SK-N-SH (cell line): ENCODE measurements at regions not wholly inside any gene's neighbourhood (a gene's known extent, or its start where the extent isn't known, plus 50 kb on each side); places are given as distances from the start of the nearest gene placed in this dataset.

Source experiments
- CTCF ChIA-PET: fragments of 300-600, 350-600 bp; formaldehyde crosslinking; extraction: SDS; loops from one replicate; lab custom pipeline; 2021; lab: Yijun Ruan, JAX
- POLR2A ChIA-PET: fragments of 350-600 bp; sonication (Branson Sonifier 250); formaldehyde crosslinking; extraction: SDS; loops from one replicate; lab custom pipeline; 2020; ENCODE audit warnings: antibody characterized with exemption, inconsistent platforms; lab: Yijun Ruan, JAX
- DNase-seq: peaks from one replicate; pipeline ENCODE4 v3.0.0; 2012
- H2AFZ ChIP-seq: fragments of 200-600 bp; sonication (generic); 2 replicates; pipeline ENCODE4 v1.8.1; 2016; ENCODE audit warnings: antibody characterized with exemption, mild to moderate bottlenecking, low read depth
- H3F3A ChIP-seq: fragments of 200-600 bp; sonication (generic); replicated peaks from 2 replicates; pipeline ENCODE3; 2016; ENCODE audit warnings: antibody characterized with exemption, mild to moderate bottlenecking; ENCODE audit not compliant: insufficient read depth
- H3K27ac ChIP-seq, 2 experiments: fragments of 200-500 bp in 1 of 2; fragments of 200-600 bp in 1 of 2; sonication (Bioruptor generic) in 1 of 2; sonication (generic), shearing (Covaris generic) in 1 of 2; 2 replicates each; pipeline versions ENCODE4 v1.5.1 to v1.6.1; 2014 to 2016; ENCODE audit warnings: low read depth in 2 of 2, inconsistent platforms in 1 of 2, low read length in 1 of 2, mild to moderate bottlenecking in 1 of 2, mixed read lengths in 1 of 2
- H3K27me3 ChIP-seq: fragments of 200-600 bp; sonication (generic), shearing (Covaris generic); 2 replicates; pipeline ENCODE4 v1.6.1; 2016; ENCODE audit warnings: mixed run types; ENCODE audit not compliant: insufficient read depth
- H3K36me3 ChIP-seq, 2 experiments: fragments of 200-500 bp in 1 of 2; fragments of 200-600 bp in 1 of 2; sonication (Bioruptor generic) in 1 of 2; sonication (generic) in 1 of 2; replicated peaks in 1 of 2; 2 replicates each; pipeline versions ENCODE3 to v1.5.1; 2014 to 2016; ENCODE audit warnings: low read length in 1 of 2, mild to moderate bottlenecking in 1 of 2; ENCODE audit not compliant: insufficient read depth in 2 of 2, control insufficient read depth in 1 of 2
- H3K4me1 ChIP-seq, 2 experiments: fragments of 200-500 bp in 1 of 2; fragments of 200-600 bp in 1 of 2; sonication (Bioruptor generic) in 1 of 2; sonication (generic), shearing (Covaris generic) in 1 of 2; 2 replicates each; pipeline versions ENCODE4 v1.5.1 to v1.6.1; 2014 to 2016; ENCODE audit warnings: low read depth in 1 of 2, low read length in 1 of 2, mixed run types in 1 of 2; ENCODE audit not compliant: insufficient read depth in 2 of 2, control insufficient read depth in 1 of 2
- H3K4me2 ChIP-seq: fragments of 200-600 bp; sonication (generic), shearing (Covaris generic); 2 replicates; pipeline ENCODE4 v1.6.1; 2017; ENCODE audit warnings: mixed run types
- H3K4me3 ChIP-seq, 2 experiments: fragments of 200-500 bp in 1 of 2; fragments of 200-600 bp in 1 of 2; sonication (Bioruptor generic) in 1 of 2; sonication (generic), shearing (Covaris generic) in 1 of 2; 2 replicates each; pipeline versions ENCODE4 v1.5.1 to v1.8.1; 2014 to 2016; ENCODE audit warnings: low read depth in 2 of 2, inconsistent platforms in 1 of 2, low read length in 1 of 2, mild to moderate bottlenecking in 1 of 2, mixed read lengths in 1 of 2, moderate library complexity in 1 of 2
- H3K79me2 ChIP-seq: fragments of 200-600 bp; sonication (generic); 2 replicates; pipeline ENCODE4 v1.8.1; 2017; ENCODE audit warnings: mild to moderate bottlenecking; ENCODE audit not compliant: insufficient read depth
- H3K9ac ChIP-seq: fragments of 200-600 bp; sonication (generic); 2 replicates; pipeline ENCODE4 v1.6.1; 2017; ENCODE audit warnings: mixed run types
- H3K9me2 ChIP-seq: fragments of 200-600 bp; sonication (generic); 2 replicates; pipeline ENCODE4 v1.6.1; 2017; ENCODE audit warnings: mixed run types
- H3K9me3 ChIP-seq: fragments of 200-600 bp; sonication (generic); 2 replicates; pipeline ENCODE4 v1.6.1; 2017; ENCODE audit warnings: mixed run types, mild to moderate bottlenecking, moderate library complexity
- H4K20me1 ChIP-seq: fragments of 200-600 bp; sonication (generic); 2 replicates; pipeline ENCODE4 v1.6.1; 2017; ENCODE audit warnings: mild to moderate bottlenecking, mixed run types; ENCODE audit not compliant: insufficient read depth
- FOXJ3 ChIP-seq: sonication (generic); formaldehyde crosslinking; IDR thresholded peaks from 2 replicates; pipeline ENCODE4 v1.5.1; 2020; ENCODE audit warnings: mild to moderate bottlenecking, missing genetic modification reagents
- GABPA ChIP-seq: IDR thresholded peaks from 2 replicates; pipeline ENCODE4 v1.4.0; 2012; ENCODE audit warnings: low read depth, mild to moderate bottlenecking
- GATA2 ChIP-seq: sonication (generic); formaldehyde crosslinking; IDR thresholded peaks from 2 replicates; pipeline ENCODE4 v1.5.0; 2020; ENCODE audit warnings: mild to moderate bottlenecking, missing genetic modification reagents
- IRF3 ChIP-seq: fragments of 150-350 bp; IDR thresholded peaks from 2 replicates; pipeline ENCODE4 v1.6.1; 2016; ENCODE audit warnings: mild to moderate bottlenecking, low read depth, low read length
- NFIC ChIP-seq: IDR thresholded peaks from 2 replicates; pipeline ENCODE4 v1.4.0; 2012; ENCODE audit warnings: borderline replicate concordance
- PBX3 ChIP-seq: IDR thresholded peaks from 2 replicates; pipeline ENCODE4; 2012
- REST ChIP-seq: IDR thresholded peaks from 2 replicates; pipeline ENCODE4 v1.6.1; 2012; ENCODE audit warnings: mild to moderate bottlenecking, low read depth, low read length, moderate library complexity
- SIN3A ChIP-seq: IDR thresholded peaks from 2 replicates; pipeline ENCODE4 v1.6.1; 2012; ENCODE audit warnings: low read depth, mild to moderate bottlenecking, low read length, moderate library complexity, borderline replicate concordance
- TAF1 ChIP-seq: IDR thresholded peaks from 2 replicates; pipeline ENCODE4 v1.6.1; 2012; ENCODE audit warnings: low read depth, mild to moderate bottlenecking, low read length, moderate library complexity, borderline replicate concordance
- TEAD4 ChIP-seq: IDR thresholded peaks from 2 replicates; pipeline ENCODE4 v1.4.0; 2012; ENCODE audit warnings: mild to moderate bottlenecking, borderline replicate concordance; ENCODE audit not compliant: insufficient read depth
- ZBTB33 ChIP-seq: IDR thresholded peaks from 2 replicates; pipeline ENCODE4 v1.4.0; 2012; ENCODE audit warnings: low read depth, borderline replicate concordance
- WGBS: methylation state at CpG from one replicate; pipeline ENCODE4 v1.1.6; 2017; ENCODE audit warnings: low lambda C conversion rate; 5-methylcytosine and 5-hydroxymethylcytosine counted together

- H3K79me2 ChIP-seq: no peaks in the 10 kb centered on the region
- no peaks in the 10 kb centered on the region for H3K4me1 ChIP-seq
- CTCF ChIA-PET: no interaction called here
- H3K4me3 ChIP-seq: no peak overlapping the region
- DNase-seq: no peak
- H3K9ac ChIP-seq: no peak overlapping the region
- H2AFZ ChIP-seq: no peak overlapping the region
- H3F3A ChIP-seq: no peaks in the 10 kb centered on the region
- TF ChIP-seq IRF3 (no peak), PBX3 (no peak), FOXJ3 (CRISPR knock-in tag) (no peak), TEAD4 (no peak)
- H4K20me1 ChIP-seq: no peaks in the 10 kb centered on the region
- no peaks in the 10 kb centered on the region for H3K9me3 ChIP-seq
- H3K27ac ChIP-seq: no peak overlapping the region
- H3K27me3 ChIP-seq: no peaks in the 10 kb centered on the region
- POLR2A ChIA-PET: no interaction called here
- WGBS: 38% methylated on average over 3 of the region's 3 CpGs
- no peaks in the 10 kb centered on the region for H3K9me2 ChIP-seq
- no peaks in the 10 kb centered on the region for H3K36me3 ChIP-seq
- no peak overlapping the region for H3K4me2 ChIP-seq
Observed at GRCh38 chr13:86038490-86038889, 239.3 kb upstream of the SLITRK6 start.

- no peaks in the 10 kb centered on the region for H3K79me2 ChIP-seq
- H3K9ac ChIP-seq: no peak overlapping the region
- no peak overlapping the region; the same call in 1 of the 2 replicates for H3K4me2 ChIP-seq
- H3K9me3 ChIP-seq: no peaks in the 10 kb centered on the region
- no peaks in the 10 kb centered on the region for H4K20me1 ChIP-seq
- H2AFZ ChIP-seq: no peak overlapping the region
- H3K4me3 ChIP-seq: no peak overlapping the region
- H3F3A ChIP-seq: no peaks in the 10 kb centered on the region
- no peaks in the 10 kb centered on the region for H3K9me2 ChIP-seq
- WGBS: 0% methylated on average over 3 of the region's 3 CpGs
- ChIA-PET CTCF (no interaction called here), POLR2A (no interaction called here)
- H3K4me1 ChIP-seq: peaks cover 0 to 3% of the 10 kb centered on the region in 2 experiments; a peak in 1 of 4 replicates
- H3K27ac ChIP-seq: no peak overlapping the region; a peak in 1 of 4 replicates
- no peak for TF ChIP-seq SIN3A
- TF ChIP-seq IRF3: no peak
- TF ChIP-seq TAF1: no peak
- TF ChIP-seq REST: no peak
- peak; percentile 38 for TF ChIP-seq NFIC
- no peak for TF ChIP-seq GATA2 (CRISPR knock-in tag)
- no peak for TF ChIP-seq ZBTB33
- no peak for TF ChIP-seq GABPA
- TF ChIP-seq, all 33 proteins: peak for 1
- Histone ChIP-seq H3K27me3 (no peaks in the 10 kb centered on the region), H3K36me3 (no peaks in the 10 kb centered on the region)
- DNase-seq: peak; percentile 2
Observed at GRCh38 chr13:86020351-86021002, 221.3 kb upstream of the SLITRK6 start.
